ENCODE measurements at regions not wholly inside any gene's neighbourhood (a gene's known extent, or its start where the extent isn't known, plus 50 kb on each side); places are given as distances from the start of the nearest gene placed in this dataset.

DNA sequence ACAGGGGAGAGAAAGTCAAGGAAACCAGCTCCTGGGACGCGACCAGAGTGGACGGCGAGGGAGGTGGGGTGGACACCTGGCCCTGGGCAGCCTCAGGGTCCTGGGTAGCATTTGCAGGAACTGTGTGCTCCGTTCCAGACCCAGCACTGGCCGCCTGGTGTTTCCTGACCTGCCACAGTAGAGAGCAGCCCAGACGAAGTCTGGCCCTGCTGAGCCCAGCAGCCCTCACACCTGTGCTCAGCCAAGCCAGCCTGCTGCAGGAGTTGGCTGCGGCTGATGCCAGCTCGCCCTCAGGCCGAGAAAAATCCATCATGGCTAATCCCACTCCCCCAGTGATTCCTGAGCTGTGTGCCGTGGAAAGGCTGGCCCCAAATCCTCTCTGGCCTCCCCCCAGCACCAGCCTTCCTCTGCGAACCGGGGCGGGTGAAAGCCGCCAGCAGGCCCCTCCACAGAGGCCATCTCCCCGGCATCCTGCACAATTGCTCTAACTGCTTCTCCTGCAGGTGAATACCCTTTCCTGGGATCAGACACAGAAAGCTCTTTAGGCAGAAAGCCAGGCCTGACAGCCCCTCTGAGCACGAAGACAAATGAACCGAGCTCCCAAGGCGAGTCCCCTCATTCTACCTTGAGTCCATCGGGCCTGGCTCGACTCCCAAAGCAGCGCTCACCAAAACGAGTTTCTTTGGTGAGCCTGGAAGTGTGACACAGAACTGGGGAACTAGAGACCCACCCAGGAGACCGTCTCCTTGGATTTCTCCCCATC, 88.6 kb downstream of the RTL6 start:
- H3K9me3 Mint-ChIP-seq = no peaks in the 10 kb centered on the region
- peaks cover 3% of the 10 kb centered on the region for H3K27me3 Mint-ChIP-seq
- no peak overlapping the region for H3K4me3 Mint-ChIP-seq
- no peaks in the 10 kb centered on the region for H3K4me1 Mint-ChIP-seq (ENCODE audit: low read depth)
- no peak overlapping the region for H3K27ac Mint-ChIP-seq
- no peak for DNase-seq
- no peaks in the 10 kb centered on the region for H3K36me3 Mint-ChIP-seq (ENCODE audit: low read depth)

DNA sequence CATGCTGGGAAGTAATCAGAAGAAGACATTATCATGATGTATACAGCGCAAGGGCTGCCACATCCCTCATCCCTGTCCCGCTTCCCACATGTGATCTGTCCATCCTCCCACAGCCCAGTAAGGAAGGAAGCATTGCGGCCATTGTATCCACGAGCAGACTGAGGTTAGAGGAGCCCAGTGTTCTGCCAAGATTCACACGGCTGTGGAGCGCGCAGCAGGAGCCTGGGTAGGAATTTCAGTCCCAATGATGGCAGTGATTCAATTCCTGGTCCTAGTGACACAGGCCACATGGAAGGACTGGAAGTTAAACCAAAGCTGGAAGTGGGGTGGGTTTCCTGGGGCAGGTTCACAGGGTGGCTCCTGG, 89.2 kb downstream of the RTL6 start:
- Mint-ChIP-seq H3K9me3 (no peaks in the 10 kb centered on the region), H3K4me3 (no peak overlapping the region), H3K27me3 (peaks cover 3% of the 10 kb centered on the region), H3K36me3 (ENCODE audit: low read depth) (no peaks in the 10 kb centered on the region), H3K27ac (no peak overlapping the region), H3K4me1 (ENCODE audit: low read depth) (no peaks in the 10 kb centered on the region)
- no peak for DNase-seq

DNA sequence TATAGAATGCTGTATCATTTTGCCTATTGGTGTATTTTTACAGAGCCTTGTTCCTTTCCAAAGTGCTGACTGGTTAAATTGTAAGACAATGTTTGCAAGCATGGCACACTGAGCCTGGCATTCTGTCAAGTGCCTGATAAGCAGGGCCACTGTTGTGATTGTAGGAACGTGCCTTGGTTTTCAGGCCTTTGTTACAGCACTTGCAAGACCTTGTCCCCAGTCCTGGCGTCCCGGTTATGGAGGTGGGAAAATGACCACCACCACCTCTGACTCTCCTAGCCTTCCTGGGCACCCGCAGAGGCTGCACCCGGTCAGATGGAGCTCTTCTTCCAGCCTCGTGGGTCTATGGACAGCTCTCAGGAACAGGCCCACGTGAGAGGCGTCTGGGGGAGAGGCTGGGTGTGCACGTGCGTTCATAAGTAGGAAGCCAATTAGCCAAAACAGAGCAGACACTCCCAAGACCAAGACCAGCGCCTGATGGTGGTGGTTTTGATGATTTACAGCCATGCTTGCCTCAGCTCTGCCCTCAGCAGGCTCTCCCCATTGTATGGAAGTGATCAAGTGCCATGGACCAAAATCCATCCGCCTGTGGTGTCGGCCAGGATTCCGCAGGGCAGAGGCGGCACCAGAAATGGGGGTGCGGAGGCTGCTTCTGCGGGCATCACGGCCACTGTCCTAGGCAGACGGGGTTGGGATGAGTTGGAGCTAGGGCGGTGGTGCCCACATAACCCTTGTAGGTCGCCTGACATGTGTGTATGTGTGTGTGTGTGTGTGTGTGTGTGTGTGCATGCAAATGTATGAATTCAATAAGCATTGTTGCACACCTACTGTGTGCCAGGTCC, 89.8 kb downstream of the RTL6 start:
- peaks cover under 1% of the 10 kb centered on the region for H3K27me3 Mint-ChIP-seq
- H3K4me3 Mint-ChIP-seq = no peak overlapping the region
- no peaks in the 10 kb centered on the region for H3K9me3 Mint-ChIP-seq
- H3K4me1 Mint-ChIP-seq (ENCODE audit: low read depth) = no peaks in the 10 kb centered on the region
- DNase-seq = no peak
- H3K27ac Mint-ChIP-seq = no peak overlapping the region
- no peaks in the 10 kb centered on the region for H3K36me3 Mint-ChIP-seq (ENCODE audit: low read depth)

DNA sequence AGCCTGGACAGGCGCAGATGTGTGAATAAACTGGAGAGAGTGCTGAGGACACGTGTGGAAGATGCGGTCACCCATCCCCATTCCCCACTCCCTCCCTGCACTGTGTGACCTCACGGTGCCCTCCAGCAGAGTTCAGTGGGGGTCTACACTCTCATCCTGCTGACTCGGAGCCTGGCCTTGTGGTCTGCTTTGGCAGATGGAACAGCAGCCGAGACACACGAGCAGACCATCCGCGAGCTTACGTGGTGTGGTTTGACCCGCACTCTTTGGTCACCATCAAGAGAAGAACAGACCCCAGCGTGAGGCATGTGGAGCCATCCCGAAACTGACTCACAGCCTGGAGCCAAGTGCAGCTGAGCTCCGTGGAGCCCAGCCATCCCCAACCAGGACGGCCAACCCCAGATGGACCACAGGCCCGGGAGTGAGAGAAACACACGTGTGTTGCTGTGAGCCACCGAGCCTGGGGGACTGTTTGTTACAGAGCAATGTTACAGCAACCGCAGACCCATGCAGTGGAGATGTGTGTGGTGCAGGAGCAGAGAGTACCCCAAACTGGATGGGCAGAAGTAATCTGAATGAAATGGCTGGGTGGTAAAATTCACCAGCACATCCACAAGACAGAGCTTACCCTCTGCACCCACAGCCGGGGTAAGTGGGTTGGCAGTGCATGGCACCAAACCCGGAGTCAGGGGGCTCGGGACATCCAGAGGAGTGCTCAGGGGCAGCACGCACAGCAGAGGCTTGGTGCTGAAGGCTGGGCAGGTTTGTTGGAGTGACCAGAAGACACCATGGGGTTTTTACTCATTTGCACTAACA, 90.7 kb downstream of the RTL6 start:
- no peak for DNase-seq

DNA sequence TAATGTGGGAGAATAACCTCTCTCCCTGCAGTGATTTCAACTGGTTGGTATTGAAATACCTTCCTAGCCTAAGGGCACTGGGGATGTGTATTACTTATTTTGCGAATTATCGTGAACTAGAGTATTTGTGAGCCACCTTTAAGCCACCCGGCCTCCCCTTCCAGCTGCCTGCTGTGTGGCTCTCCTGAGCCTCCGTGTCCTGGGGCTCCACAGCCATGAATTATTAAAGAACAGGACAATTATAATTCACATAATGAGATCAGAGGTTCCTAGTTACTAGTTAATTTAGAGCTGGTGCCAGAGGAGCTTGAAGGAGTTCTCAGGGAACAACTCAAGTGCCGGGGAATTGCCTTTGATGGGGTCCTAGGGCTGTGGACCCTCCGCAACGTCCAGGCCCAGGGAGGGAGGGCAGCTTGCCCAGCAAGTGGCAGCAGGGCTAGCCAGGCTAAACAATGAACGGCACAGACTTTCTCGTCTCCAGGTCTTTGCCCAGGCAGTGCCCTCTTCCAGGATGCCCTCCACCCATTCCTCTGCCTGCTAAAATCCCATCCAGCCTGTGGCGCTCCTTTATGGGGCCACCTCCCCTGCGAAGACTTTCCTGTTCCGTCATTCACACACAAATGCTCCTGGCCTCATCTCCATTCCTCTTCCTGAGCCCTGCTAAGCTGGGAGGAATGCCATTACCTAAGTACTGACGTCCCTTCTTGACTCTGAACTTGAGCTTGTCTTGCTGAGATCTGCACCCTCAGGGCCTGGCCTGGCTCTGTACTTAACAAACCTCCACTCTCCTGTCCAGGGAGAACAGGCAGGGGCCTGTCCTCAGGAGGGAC, 91.5 kb downstream of the RTL6 start:
- no peaks in the 10 kb centered on the region for H3K36me3 Mint-ChIP-seq (ENCODE audit: low read depth)
- H3K27me3 Mint-ChIP-seq = no peaks in the 10 kb centered on the region
- H3K9me3 Mint-ChIP-seq = no peaks in the 10 kb centered on the region
- H3K4me3 Mint-ChIP-seq = no peak overlapping the region
- no peak overlapping the region for H3K27ac Mint-ChIP-seq
- no peaks in the 10 kb centered on the region for H3K4me1 Mint-ChIP-seq (ENCODE audit: low read depth)
- DNase-seq = no peak

More for the DNA sequence above, 90.7 kb downstream of the RTL6 start:
- Mint-ChIP-seq H3K36me3 (ENCODE audit: low read depth) (no peaks in the 10 kb centered on the region), H3K4me3 (no peak overlapping the region), H3K4me1 (ENCODE audit: low read depth) (no peaks in the 10 kb centered on the region), H3K9me3 (no peaks in the 10 kb centered on the region), H3K27ac (no peak overlapping the region), H3K27me3 (no peaks in the 10 kb centered on the region)

DNA sequence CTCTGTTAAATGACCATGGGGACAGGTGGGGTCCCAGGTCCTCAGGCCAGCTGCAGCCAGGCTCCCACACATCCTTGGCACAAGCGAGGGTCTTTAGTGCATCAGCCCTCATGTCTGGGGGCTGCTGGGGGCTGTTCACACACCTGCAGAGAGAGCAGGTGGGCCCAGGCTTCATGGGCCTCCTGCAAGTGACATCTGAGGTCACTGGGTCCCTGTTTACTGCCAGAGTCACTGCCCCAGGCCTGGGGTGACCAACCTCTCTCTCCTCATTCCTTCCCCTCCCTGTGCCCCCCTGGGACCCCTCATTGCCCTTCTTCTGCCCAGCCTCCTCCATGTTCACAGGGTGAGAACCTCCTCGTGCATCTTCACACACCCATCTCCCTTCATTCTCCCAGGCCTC, 92.4 kb downstream of the RTL6 start:
- no peak for DNase-seq
- Mint-ChIP-seq H3K9me3 (no peaks in the 10 kb centered on the region), H3K27me3 (no peaks in the 10 kb centered on the region), H3K27ac (no peak overlapping the region), H3K4me1 (ENCODE audit: low read depth) (no peaks in the 10 kb centered on the region), H3K36me3 (ENCODE audit: low read depth) (no peaks in the 10 kb centered on the region), H3K4me3 (no peak overlapping the region)

DNA sequence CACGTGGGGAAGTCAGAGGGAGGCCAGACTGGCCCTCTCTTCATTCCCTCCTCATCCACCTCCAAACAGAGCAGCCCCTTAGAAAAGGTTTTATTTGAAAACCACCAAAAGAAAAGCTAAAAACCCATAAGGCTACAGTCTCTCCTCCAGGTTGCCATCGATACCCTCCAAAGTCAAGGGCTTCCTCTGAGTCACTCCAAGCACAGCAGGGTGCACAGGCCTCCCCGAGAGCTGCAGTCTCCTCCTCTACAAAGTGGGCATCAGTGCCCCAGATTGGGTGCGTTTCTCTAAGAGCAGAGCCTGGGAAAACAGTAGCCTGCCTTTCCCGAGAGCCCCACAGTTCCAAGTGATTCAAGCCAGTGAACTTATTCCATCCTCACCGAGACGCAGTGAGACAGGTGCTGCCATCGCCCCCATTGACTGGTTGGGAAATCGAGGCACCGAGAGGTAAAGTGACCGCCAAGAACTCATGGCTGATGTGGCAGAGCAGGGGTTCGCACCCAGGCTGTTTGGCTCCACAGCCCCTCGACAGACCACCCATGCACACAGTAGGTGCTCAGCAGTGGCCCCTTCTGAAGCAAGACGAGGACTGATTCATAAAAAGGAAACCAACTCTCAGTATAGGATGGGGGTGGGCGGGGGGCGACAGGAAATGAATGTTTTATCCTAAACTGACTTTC, 91.7 kb upstream of the SHISAL1 start:
- DNase-seq = no peak
- no peaks in the 10 kb centered on the region for H3K27me3 Mint-ChIP-seq
- no peaks in the 10 kb centered on the region for H3K36me3 Mint-ChIP-seq (ENCODE audit: low read depth)
- H3K4me3 Mint-ChIP-seq = no peak overlapping the region
- no peaks in the 10 kb centered on the region for H3K9me3 Mint-ChIP-seq
- no peak overlapping the region for H3K27ac Mint-ChIP-seq
- no peaks in the 10 kb centered on the region for H3K4me1 Mint-ChIP-seq (ENCODE audit: low read depth)

DNA sequence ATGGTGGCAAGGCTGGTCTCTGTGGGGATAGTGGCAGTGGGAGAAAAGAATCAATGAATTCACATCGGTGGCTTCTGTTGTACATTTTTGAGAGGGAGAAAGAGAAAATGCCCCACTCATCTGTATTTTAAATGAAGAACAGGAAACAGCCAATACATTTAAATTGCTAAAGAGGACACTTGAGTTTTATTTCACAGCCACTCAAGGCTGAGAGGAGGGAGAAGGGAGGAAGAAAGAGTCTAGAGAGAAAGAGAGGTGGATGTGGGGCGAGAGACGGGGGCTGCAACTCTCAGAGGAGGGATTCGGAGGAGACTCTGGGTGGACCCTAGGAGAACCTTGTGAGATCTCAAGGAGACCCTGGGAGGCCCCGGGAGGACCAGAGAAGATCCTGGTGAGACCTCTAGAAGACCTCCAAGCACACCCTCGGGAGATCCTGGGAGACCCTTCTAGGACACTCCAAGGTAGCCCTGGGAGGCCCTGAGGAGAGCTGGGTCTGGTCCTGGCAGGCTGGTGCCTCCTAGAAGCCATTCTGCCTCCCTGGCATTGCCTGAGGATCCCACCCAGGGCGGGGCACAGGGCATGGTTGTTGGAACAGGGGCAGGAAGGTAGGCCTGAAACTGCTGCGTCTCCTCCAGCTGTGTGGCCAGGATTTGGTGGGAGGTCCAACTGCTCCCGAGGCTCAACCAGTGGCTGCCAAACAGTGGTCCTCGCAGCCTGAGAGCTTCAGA, 91.0 kb upstream of the SHISAL1 start:
- no peak overlapping the region for H3K4me3 Mint-ChIP-seq
- no peaks in the 10 kb centered on the region for H3K9me3 Mint-ChIP-seq
- no peak for DNase-seq
- no peaks in the 10 kb centered on the region for H3K4me1 Mint-ChIP-seq (ENCODE audit: low read depth)
- no peak overlapping the region for H3K27ac Mint-ChIP-seq
- H3K27me3 Mint-ChIP-seq = no peaks in the 10 kb centered on the region
- H3K36me3 Mint-ChIP-seq (ENCODE audit: low read depth) = no peaks in the 10 kb centered on the region

DNA sequence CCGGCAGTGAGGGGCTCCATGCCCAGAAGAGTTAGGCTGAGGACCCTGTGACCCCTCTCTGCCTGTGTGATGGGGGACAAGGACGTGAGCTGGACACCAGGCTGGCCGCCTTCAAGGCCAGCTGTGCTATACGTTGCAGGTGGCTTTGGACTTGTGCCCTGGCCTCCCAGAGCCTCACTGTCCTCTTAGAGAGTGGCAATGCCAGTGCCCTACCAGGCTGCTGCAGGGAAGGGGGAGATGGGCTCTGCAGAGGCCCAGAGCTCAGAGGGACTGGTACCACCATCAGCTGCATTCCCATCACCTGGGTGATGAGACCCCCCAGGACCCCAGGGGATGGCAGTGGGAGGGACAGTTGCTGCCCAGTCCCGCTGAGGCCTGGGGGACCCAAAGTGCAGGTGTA, 90.4 kb upstream of the SHISAL1 start:
- H3K27me3 Mint-ChIP-seq = no peaks in the 10 kb centered on the region

DNA sequence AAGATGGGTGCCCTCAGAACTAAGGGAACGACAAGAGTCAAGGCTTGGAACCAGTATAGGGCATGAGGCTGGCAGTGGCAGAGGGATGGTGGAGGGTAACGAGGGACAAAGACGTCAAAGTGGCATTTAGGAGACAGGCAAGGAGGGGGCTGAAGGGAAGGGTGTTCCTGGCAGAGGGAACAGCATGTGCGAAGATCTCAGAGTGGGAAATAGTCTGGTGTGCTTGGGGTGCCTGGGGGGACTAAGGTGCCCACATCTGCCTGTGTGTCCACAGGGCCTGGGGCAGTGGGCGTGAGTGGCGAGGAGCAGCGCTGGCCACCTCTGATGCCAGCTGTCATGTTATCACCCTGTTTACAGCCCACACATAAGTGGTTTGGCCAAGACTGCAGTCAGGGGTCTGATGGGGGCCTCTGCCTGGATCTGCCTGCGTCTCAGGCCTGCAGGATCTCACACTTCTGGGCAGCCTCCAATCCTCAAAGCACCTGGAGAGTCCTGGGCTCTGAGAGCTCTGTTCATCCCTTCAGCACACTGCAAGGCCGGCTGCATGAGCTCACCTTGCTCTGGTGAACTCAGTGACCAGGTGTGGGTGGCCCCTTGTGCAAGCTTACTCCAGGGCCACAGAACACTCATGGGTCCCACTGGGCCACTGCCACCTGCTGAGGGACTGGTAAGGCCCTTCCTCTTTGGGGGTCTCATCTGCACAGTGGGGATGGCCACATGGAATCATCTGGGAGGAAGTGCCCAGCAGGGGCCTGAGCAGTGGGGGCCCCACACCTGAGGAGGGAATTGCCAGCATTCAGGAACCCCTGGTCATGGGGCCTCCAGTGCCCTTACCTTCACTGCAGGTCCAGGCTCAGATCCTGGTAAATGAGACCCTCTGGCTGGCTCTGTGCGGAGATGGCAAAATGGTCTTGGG, 89.7 kb upstream of the SHISAL1 start:
- H3K4me3 Mint-ChIP-seq = no peak overlapping the region
- H3K27ac Mint-ChIP-seq = no peak overlapping the region
- no peaks in the 10 kb centered on the region for H3K36me3 Mint-ChIP-seq (ENCODE audit: low read depth)
- H3K9me3 Mint-ChIP-seq = no peaks in the 10 kb centered on the region
- DNase-seq = no peak
- no peaks in the 10 kb centered on the region for H3K27me3 Mint-ChIP-seq
- no peaks in the 10 kb centered on the region for H3K4me1 Mint-ChIP-seq (ENCODE audit: low read depth)

More for the DNA sequence above, 90.4 kb upstream of the SHISAL1 start:
- Mint-ChIP-seq H3K36me3 (ENCODE audit: low read depth) (no peaks in the 10 kb centered on the region), H3K4me3 (no peak overlapping the region), H3K27ac (no peak overlapping the region), H3K9me3 (no peaks in the 10 kb centered on the region), H3K4me1 (ENCODE audit: low read depth) (no peaks in the 10 kb centered on the region)
- DNase-seq = no peak

DNA sequence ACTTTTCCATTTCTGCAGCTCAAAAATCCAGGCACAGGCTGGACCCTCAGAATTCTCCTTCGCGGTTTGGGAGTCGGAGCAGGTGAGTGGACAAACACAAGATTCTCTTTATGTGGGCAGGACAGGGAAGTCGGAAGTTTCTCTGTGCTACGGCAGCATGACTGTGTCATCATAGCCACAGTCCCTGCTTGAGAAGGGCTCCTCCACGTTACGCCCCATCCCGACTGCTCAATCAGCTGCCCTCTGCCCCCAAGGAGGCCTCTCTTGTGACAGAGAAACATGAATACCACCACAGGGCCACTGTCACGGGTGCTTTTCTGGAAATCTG, 89.0 kb upstream of the SHISAL1 start:
- no peaks in the 10 kb centered on the region for H3K4me1 Mint-ChIP-seq (ENCODE audit: low read depth)
- no peak overlapping the region for H3K4me3 Mint-ChIP-seq
- H3K9me3 Mint-ChIP-seq = no peaks in the 10 kb centered on the region
- H3K27me3 Mint-ChIP-seq = no peaks in the 10 kb centered on the region
- DNase-seq = no peak
- no peaks in the 10 kb centered on the region for H3K36me3 Mint-ChIP-seq (ENCODE audit: low read depth)
- H3K27ac Mint-ChIP-seq = no peak overlapping the region

DNA sequence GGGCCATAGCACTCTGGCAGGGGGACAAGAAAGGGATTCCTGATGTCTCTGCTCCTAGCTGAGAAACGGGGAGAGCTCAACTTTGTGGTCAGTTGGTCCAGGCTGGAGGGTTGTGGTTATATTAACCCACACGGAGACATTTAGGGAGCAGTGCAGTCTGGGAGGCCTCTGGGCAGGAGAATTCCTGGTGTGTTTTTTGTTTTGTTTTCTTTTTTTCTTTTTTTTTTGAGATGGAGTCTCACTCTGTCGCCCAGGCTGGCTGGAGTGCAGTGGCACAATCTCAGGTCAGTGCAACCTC, 88.0 kb upstream of the SHISAL1 start:
- H3K36me3 Mint-ChIP-seq (ENCODE audit: low read depth) = no peaks in the 10 kb centered on the region
- no peaks in the 10 kb centered on the region for H3K27me3 Mint-ChIP-seq
- no peak overlapping the region for H3K27ac Mint-ChIP-seq
- H3K9me3 Mint-ChIP-seq = no peaks in the 10 kb centered on the region
- H3K4me3 Mint-ChIP-seq = no peak overlapping the region
- no peaks in the 10 kb centered on the region for H3K4me1 Mint-ChIP-seq (ENCODE audit: low read depth)
- no peak for DNase-seq
